Prostate gland (tissue), 2 donors: ENCODE measurements at regions not wholly inside any gene's neighbourhood (a gene's known extent, or its start where the extent isn't known, plus 50 kb on each side); places are given as distances from the start of the nearest gene placed in this dataset.

Source experiments
- DNase-seq: peaks from one replicate; pipeline ENCODE4 v3.0.0-alpha.2; 2019; ENCODE audit warnings: low spot score
- H3K27ac ChIP-seq, 2 donors: fragments of 200-600 bp; sonication (generic); 2 replicates each; pipeline ENCODE4 v1.5.1; 2017 to 2019
- H3K27me3 ChIP-seq: fragments of 200-600 bp; sonication (generic); replicated peaks from 2 replicates; pipeline ENCODE4 v1.5.1; 2019; ENCODE audit not compliant: insufficient read depth
- H3K36me3 ChIP-seq, 2 donors: fragments of 200-600 bp; sonication (generic); 1 replicate in 1 of 2; 2 replicates in 1 of 2; pipeline versions ENCODE4 v1.5.1 to v1.8.1; 2017 to 2019
- H3K4me1 ChIP-seq: fragments of 200-600 bp; sonication (generic); replicated peaks from 2 replicates; pipeline ENCODE4 v1.5.1; 2019
- H3K4me3 ChIP-seq, 2 donors: fragments of 200-600 bp; sonication (generic); 2 replicates each; pipeline ENCODE4 v1.5.1; 2017 to 2019
- H3K9me3 ChIP-seq: fragments of 200-600 bp; sonication (generic); 2 replicates; pipeline ENCODE4 v1.5.1; 2017
- CTCF ChIP-seq, 4 experiments: fragments of 200-600 bp in 2 of 4; fragments of 450-650 bp in 2 of 4; sonication (generic) in 2 of 4; IDR thresholded peaks; 1 replicate in 3 of 4; 2 replicates in 1 of 4; pipeline ENCODE4 v1.5.1; 2016 to 2019; ENCODE audit warnings: antibody characterized with exemption in 4 of 4, mild to moderate bottlenecking in 2 of 4, moderate library complexity in 2 of 4
- POLR2A ChIP-seq: fragments of 450-650 bp; IDR thresholded peaks from one replicate; pipeline ENCODE4 v1.6.1; 2016; ENCODE audit warnings: antibody characterized with exemption, mild to moderate bottlenecking
- POLR2AphosphoS5 ChIP-seq: sonication (generic); formaldehyde crosslinking; IDR thresholded peaks from one replicate; pipeline ENCODE4 v1.6.1; 2017; ENCODE audit warnings: antibody characterized with exemption
- WGBS: methylation state at CpG from one replicate; pipeline ENCODE4 v1.1.5; 2018; 5-methylcytosine and 5-hydroxymethylcytosine counted together
- intact Hi-C: fragments of 100-400 bp; cut with DNase I; formaldehyde crosslinking; loops from one replicate; pipeline ENCODE4 v1.14.2; 2022

- H3K9me3 ChIP-seq, result no peaks in the 10 kb centered on the region
- no peak for DNase-seq
- intact Hi-C loops, result no loop called here
- WGBS, result 92% methylated on average over 5 of the region's 5 CpGs
- TF ChIP-seq CTCF (IDR thresholded peaks at IDR 0.05) (no peak), POLR2A (no peak), POLR2AphosphoS5 (no peak)
- no peak overlapping the region for H3K4me3 ChIP-seq
- no peaks in the 10 kb centered on the region for H3K27me3 ChIP-seq
- H3K4me1 ChIP-seq, result no peaks in the 10 kb centered on the region
- H3K36me3 ChIP-seq, result no peaks in the 10 kb centered on the region
- no peak overlapping the region for H3K27ac ChIP-seq
These were observed 587.9 kb downstream of the LMO7 start for GRCh38 chr13:76223999-76224398.

- 87% methylated on average over 2 of the region's 2 CpGs for WGBS
- Histone ChIP-seq H3K36me3 (no peaks in the 10 kb centered on the region), H3K27ac (no peak overlapping the region), H3K4me1 (no peaks in the 10 kb centered on the region), H3K9me3 (no peaks in the 10 kb centered on the region), H3K4me3 (no peak overlapping the region), H3K27me3 (no peaks in the 10 kb centered on the region)
- DNase-seq, result no peak
- intact Hi-C loops, result no loop called here
- TF ChIP-seq CTCF (IDR thresholded peaks at IDR 0.05), result no peak
- no peak for TF ChIP-seq POLR2AphosphoS5
- TF ChIP-seq POLR2A, result no peak
These were observed 587.4 kb downstream of the LMO7 start for GRCh38 chr13:76223565-76223964.

GRCh38 chr13:76222511-76222910, 586.4 kb downstream of the LMO7 start:
- H3K36me3 ChIP-seq, result no peaks in the 10 kb centered on the region
- H3K4me1 ChIP-seq, result no peaks in the 10 kb centered on the region
- H3K9me3 ChIP-seq, result no peaks in the 10 kb centered on the region
- no peak overlapping the region for H3K27ac ChIP-seq
- no peaks in the 10 kb centered on the region for H3K27me3 ChIP-seq
- 82% methylated on average over 2 of the region's 2 CpGs for WGBS
- intact Hi-C loops, result no loop called here
- no peak overlapping the region for H3K4me3 ChIP-seq
- no peak for DNase-seq
- no peak for TF ChIP-seq POLR2AphosphoS5
- no peak for TF ChIP-seq CTCF (IDR thresholded peaks at IDR 0.05)
- TF ChIP-seq POLR2A, result no peak

- Histone ChIP-seq H3K9me3 (no peaks in the 10 kb centered on the region), H3K27me3 (no peaks in the 10 kb centered on the region), H3K36me3 (no peaks in the 10 kb centered on the region), H3K4me3 (no peak overlapping the region), H3K4me1 (no peaks in the 10 kb centered on the region), H3K27ac (no peak overlapping the region)
- 47% methylated on average over 2 of the region's 2 CpGs for WGBS
- DNase-seq, result no peak
- intact Hi-C loops, result no loop called here
- no peak for TF ChIP-seq POLR2A
- no peak for TF ChIP-seq CTCF (IDR thresholded peaks at IDR 0.05)
- no peak for TF ChIP-seq POLR2AphosphoS5
These were observed 580.6 kb downstream of the LMO7 start for GRCh38 chr13:76216729-76217128.

GRCh38 chr13:76214001-76214400, 577.9 kb downstream of the LMO7 start:
- Histone ChIP-seq H3K4me3 (no peak overlapping the region), H3K27me3 (no peaks in the 10 kb centered on the region), H3K27ac (no peak overlapping the region), H3K4me1 (no peaks in the 10 kb centered on the region), H3K9me3 (no peaks in the 10 kb centered on the region), H3K36me3 (no peaks in the 10 kb centered on the region)
- no peak for DNase-seq
- intact Hi-C loops, result no loop called here
- TF ChIP-seq POLR2A (no peak), CTCF (IDR thresholded peaks at IDR 0.05) (no peak)
- 92% methylated on average over 1 of the region's 1 CpG for WGBS
